DND-41 (cell line): ENCODE measurements at regions not wholly inside any gene's neighbourhood (a gene's known extent, or its start where the extent isn't known, plus 50 kb on each side); places are given as distances from the start of the nearest gene placed in this dataset.
"Not testable (repeated sequence)": the region's sequence is repeated elsewhere in the genome, so short reads cannot be mapped to it uniquely, and the experiment has no call there.

Experiments used
- CTCF ChIP-seq: IDR thresholded peaks from 2 replicates; pipeline ENCODE4 v1.5.1; 2012; ENCODE audit warnings: borderline replicate concordance, low read length, moderate library complexity, mild to moderate bottlenecking; ENCODE audit not compliant: poor library complexity, severe bottlenecking; ENCODE audit errors: extremely low read depth
- EZH2 ChIP-seq: IDR thresholded peaks from 3 replicates; pipeline ENCODE4 v1.6.1; 2012; ENCODE audit warnings: borderline replicate concordance, low read depth, mild to moderate bottlenecking, moderate library complexity, low read length, inconsistent platforms; ENCODE audit not compliant: severe bottlenecking

GRCh38 chr19:31484858-31485410, 135.7 kb upstream of the TSHZ3 start:
- peak; percentile 22 for TF ChIP-seq CTCF
- TF ChIP-seq EZH2: not testable (repeated sequence)
